DOHH2 (cell line): ENCODE measurements at regions not wholly inside any gene's neighbourhood (a gene's known extent, or its start where the extent isn't known, plus 50 kb on each side); places are given as distances from the start of the nearest gene placed in this dataset.
"Not testable (repeated sequence)": the region's sequence is repeated elsewhere in the genome, so short reads cannot be mapped to it uniquely, and the experiment has no call there.

ENCODE experiments used
- H3F3A ChIP-seq: fragments of 200-600 bp; sonication (generic), shearing (Covaris generic); 2 replicates; pipeline ENCODE4 v1.6.0; 2016; ENCODE audit warnings: antibody characterized with exemption, mild to moderate bottlenecking; ENCODE audit not compliant: control insufficient read depth, insufficient read depth
- H3K27ac ChIP-seq: fragments of 200-600 bp; sonication (generic); 2 replicates; pipeline ENCODE4 v1.5.1; 2014; ENCODE audit warnings: low read depth, mild to moderate bottlenecking, low read length, moderate library complexity
- H3K27me3 ChIP-seq: fragments of 200-600 bp; sonication (generic); 2 replicates; pipeline ENCODE4 v1.6.1; 2014; ENCODE audit warnings: mild to moderate bottlenecking, low read length, mixed read lengths; ENCODE audit not compliant: control insufficient read depth
- H3K36me3 ChIP-seq: fragments of 200-600 bp; sonication (generic); 2 replicates; pipeline ENCODE4 v1.6.1; 2014; ENCODE audit warnings: mild to moderate bottlenecking, low read length, moderate library complexity, mixed read lengths; ENCODE audit not compliant: control insufficient read depth
- H3K4me1 ChIP-seq: fragments of 200-600 bp; sonication (generic); 2 replicates; pipeline ENCODE4 v1.6.1; 2014; ENCODE audit warnings: mild to moderate bottlenecking, low read length, mixed read lengths; ENCODE audit not compliant: control insufficient read depth
- H3K4me2 ChIP-seq: fragments of 200-600 bp; sonication (generic); 2 replicates; pipeline ENCODE4 v1.6.0; 2014; ENCODE audit warnings: mild to moderate bottlenecking, low read length, moderate library complexity
- H3K4me3 ChIP-seq: fragments of 200-600 bp; sonication (generic); 2 replicates; pipeline ENCODE4 v1.5.1; 2014; ENCODE audit warnings: mild to moderate bottlenecking, low read length, mixed read lengths
- H3K79me2 ChIP-seq: fragments of 200-600 bp; sonication (generic); 2 replicates; pipeline ENCODE4 v1.6.1; 2014; ENCODE audit warnings: mild to moderate bottlenecking, low read length, mixed read lengths; ENCODE audit not compliant: control insufficient read depth
- H3K9me2 ChIP-seq: fragments of 200-600 bp; sonication (generic); replicated peaks from 2 replicates; pipeline ENCODE4 v1.6.1; 2014; ENCODE audit warnings: mild to moderate bottlenecking, low read length, mixed read lengths; ENCODE audit not compliant: control insufficient read depth
- H3K9me3 ChIP-seq: fragments of 200-600 bp; sonication (generic); 2 replicates; pipeline ENCODE4 v1.6.1; 2014; ENCODE audit warnings: antibody characterized with exemption, low read length, mixed read lengths; ENCODE audit not compliant: control insufficient read depth, insufficient read depth
- H4K20me1 ChIP-seq: fragments of 200-600 bp; sonication (generic); 2 replicates; pipeline ENCODE4 v1.6.0; 2014; ENCODE audit warnings: low read depth, mild to moderate bottlenecking, antibody characterized with exemption, low read length, moderate library complexity; ENCODE audit not compliant: control insufficient read depth, insufficient read depth
- CTCF ChIP-seq: fragments of 200-600 bp; sonication (generic); IDR thresholded peaks from one replicate; pipeline ENCODE4 v1.5.1; 2014; ENCODE audit warnings: antibody characterized with exemption, mild to moderate bottlenecking, low read depth, low read length; ENCODE audit not compliant: poor library complexity, severe bottlenecking
- EZH2phosphoT487 ChIP-seq: fragments of 200-600 bp; sonication (generic); IDR thresholded peaks from 2 replicates; pipeline ENCODE4 v1.6.1; 2017; ENCODE audit warnings: borderline replicate concordance, mild to moderate bottlenecking, antibody characterized with exemption, low read length, moderate library complexity, mixed read lengths

- not testable (repeated sequence) for H3F3A ChIP-seq, H3K9me2 ChIP-seq, H3K79me2 ChIP-seq, H3K4me3 ChIP-seq, H3K4me1 ChIP-seq, H3K4me2 ChIP-seq, H3K36me3 ChIP-seq, H3K9me3 ChIP-seq, H3K27me3 ChIP-seq, H3K27ac ChIP-seq, H4K20me1 ChIP-seq
Measured at GRCh38 chr6:86872810-86873209, 64.5 kb upstream of the HTR1E start.

GRCh38 chr6:86871681-86872080 is 65.6 kb upstream of the HTR1E start:
- no peak overlapping the region for H3K4me3 ChIP-seq
- no peaks in the 10 kb centered on the region for H4K20me1 ChIP-seq
- no peaks in the 10 kb centered on the region for H3K79me2 ChIP-seq
- peaks cover 4% of the 10 kb centered on the region for H3K9me3 ChIP-seq
- H3K4me2 ChIP-seq, result no peak overlapping the region
- H3K27ac ChIP-seq, result no peak overlapping the region
- H3F3A ChIP-seq, result no peaks in the 10 kb centered on the region
- TF ChIP-seq CTCF, result no peak
- TF ChIP-seq EZH2phosphoT487, result no peak
- H3K4me1 ChIP-seq, result no peaks in the 10 kb centered on the region
- H3K27me3 ChIP-seq, result no peaks in the 10 kb centered on the region
- no peaks in the 10 kb centered on the region for H3K36me3 ChIP-seq
- H3K9me2 ChIP-seq, result no peaks in the 10 kb centered on the region

GRCh38 chr6:86869500-86869899 is 67.8 kb upstream of the HTR1E start:
- Histone ChIP-seq H3K27me3 (no peaks in the 10 kb centered on the region), H3K9me2 (no peaks in the 10 kb centered on the region), H3K4me3 (no peak overlapping the region), H3K27ac (no peak overlapping the region), H3F3A (no peaks in the 10 kb centered on the region), H3K4me2 (no peak overlapping the region), H3K79me2 (no peaks in the 10 kb centered on the region), H4K20me1 (no peaks in the 10 kb centered on the region), H3K36me3 (no peaks in the 10 kb centered on the region), H3K9me3 (peaks cover 4% of the 10 kb centered on the region), H3K4me1 (no peaks in the 10 kb centered on the region)
- TF ChIP-seq EZH2phosphoT487 (no peak), CTCF (no peak)

GRCh38 chr6:86859513-86859912 is 77.8 kb upstream of the HTR1E start:
- Histone ChIP-seq H3K4me2 (no peak overlapping the region), H3F3A (no peaks in the 10 kb centered on the region), H3K27ac (no peak overlapping the region), H3K27me3 (no peaks in the 10 kb centered on the region), H3K36me3 (no peaks in the 10 kb centered on the region), H4K20me1 (no peaks in the 10 kb centered on the region), H3K79me2 (no peaks in the 10 kb centered on the region), H3K9me2 (no peaks in the 10 kb centered on the region), H3K9me3 (no peaks in the 10 kb centered on the region), H3K4me3 (no peak overlapping the region), H3K4me1 (no peaks in the 10 kb centered on the region)
- TF ChIP-seq CTCF (peak; percentile 16), EZH2phosphoT487 (no peak)
